GM18951 (cell line): ENCODE measurements at regions not wholly inside any gene's neighbourhood (a gene's known extent, or its start where the extent isn't known, plus 50 kb on each side); places are given as distances from the start of the nearest gene placed in this dataset.
"Not testable (repeated sequence)": the region's sequence is repeated elsewhere in the genome, so short reads cannot be mapped to it uniquely, and the experiment has no call there.

ENCODE experiments used
- POLR2A ChIP-seq: IDR thresholded peaks from 4 replicates; pipeline ENCODE4 v1.6.1; 2011; ENCODE audit warnings: mild to moderate bottlenecking; ENCODE audit not compliant: insufficient read length, insufficient read depth; ENCODE audit errors: extremely low read depth
- in situ Hi-C: fragments of 300-500 bp; cut with MboI; formaldehyde crosslinking; loops from one replicate; pipeline ENCODE4 v1.12.0; 2022; ENCODE audit warnings: low sequenced_read_pairs, mixed read lengths, inconsistent platforms; ENCODE audit not compliant: unreplicated experiment

GRCh38 chr1:47491341-47491753, 53.5 kb downstream of the FOXD2 start:
- TF ChIP-seq POLR2A: no peak
- in situ Hi-C loops: no loop called here

GRCh38 chr1:47495176-47495713, 57.4 kb downstream of the FOXD2 start:
- in situ Hi-C loops: no loop called here
- TF ChIP-seq POLR2A: no peak

- in situ Hi-C loops: no loop called here
Measured at GRCh38 chr1:47498551-47498950, 60.7 kb downstream of the FOXD2 start.

GRCh38 chr1:47501069-47501468, 63.2 kb downstream of the FOXD2 start:
- in situ Hi-C loops: no loop called here
- no peak for TF ChIP-seq POLR2A

More at GRCh38 chr1:47498551-47498950, 60.7 kb downstream of the FOXD2 start:
- no peak for TF ChIP-seq POLR2A

GRCh38 chr1:47502746-47503370, 65.0 kb downstream of the FOXD2 start:
- in situ Hi-C loops: no loop called here
- TF ChIP-seq POLR2A: no peak

GRCh38 chr1:47504840-47505239, 67.0 kb downstream of the FOXD2 start:
- in situ Hi-C loops: not testable (repeated sequence)

GRCh38 chr1:47505267-47505666, 67.4 kb downstream of the FOXD2 start:
- in situ Hi-C loops: no loop called here
- TF ChIP-seq POLR2A: no peak

- no peak for TF ChIP-seq POLR2A
- in situ Hi-C loops: no loop called here
Measured at GRCh38 chr1:47506053-47506452, 68.2 kb downstream of the FOXD2 start.

GRCh38 chr1:47507144-47507543, 69.3 kb downstream of the FOXD2 start:
- in situ Hi-C loops: no loop called here
- no peak for TF ChIP-seq POLR2A

GRCh38 chr1:47507881-47508701, 70.2 kb downstream of the FOXD2 start:
- no peak for TF ChIP-seq POLR2A
- in situ Hi-C loops: no loop called here

GRCh38 chr1:47508702-47509431, 71.0 kb downstream of the FOXD2 start:
- in situ Hi-C loops: no loop called here
- no peak for TF ChIP-seq POLR2A

GRCh38 chr1:47510282-47510811, 72.5 kb downstream of the FOXD2 start:
- in situ Hi-C loops: no loop called here
- no peak for TF ChIP-seq POLR2A

GRCh38 chr1:47511825-47512224, 74.0 kb downstream of the FOXD2 start:
- in situ Hi-C loops: no loop called here
- TF ChIP-seq POLR2A: no peak
